Upper lobe of left lung (tissue), 4 donors: ENCODE measurements at regions not wholly inside any gene's neighbourhood (a gene's known extent, or its start where the extent isn't known, plus 50 kb on each side); places are given as distances from the start of the nearest gene placed in this dataset.

ENCODE experiments used
- CTCF ChIP-seq, 6 experiments: fragments of 450-650 bp in 4 of 6; fragments of 200-600 bp in 2 of 6; sonication (generic) in 2 of 6; IDR thresholded peaks; one replicate each; pipeline ENCODE4 v1.5.1; 2016 to 2019; ENCODE audit warnings: antibody characterized with exemption in 6 of 6
- EP300 ChIP-seq, 4 donors: sonication (generic); formaldehyde crosslinking; IDR thresholded peaks; one replicate each; pipeline ENCODE4 v1.5.1; 2017; ENCODE audit warnings: antibody characterized with exemption in 4 of 4, control low read depth in 2 of 4
- POLR2A ChIP-seq, 4 donors: fragments of 450-650 bp; IDR thresholded peaks; one replicate each; pipeline ENCODE4 v1.5.1; 2016 to 2017; ENCODE audit warnings: antibody characterized with exemption in 4 of 4, mild to moderate bottlenecking in 2 of 4
- POLR2AphosphoS5 ChIP-seq, 2 donors: sonication (generic); formaldehyde crosslinking; IDR thresholded peaks; one replicate each; pipeline ENCODE4 v1.5.1; 2017; ENCODE audit warnings: antibody characterized with exemption in 2 of 2

GRCh38 chr6:151721671-151722070 lies 85.8 kb upstream of the ESR1 start:
- TF ChIP-seq POLR2AphosphoS5 (IDR thresholded peaks at IDR 0.05) (no peak), CTCF (IDR thresholded peaks at IDR 0.05) (no peak), POLR2A (IDR thresholded peaks at IDR 0.05) (no peak), EP300 (IDR thresholded peaks at IDR 0.05) (no peak)
